ENCODE measurements at regions not wholly inside any gene's neighbourhood (a gene's known extent, or its start where the extent isn't known, plus 50 kb on each side); places are given as distances from the start of the nearest gene placed in this dataset.
"Not testable (repeated sequence)": the region's sequence is repeated elsewhere in the genome, so short reads cannot be mapped to it uniquely, and the experiment has no call there.

GRCh38 chr17:14452856-14453255 is 152.0 kb downstream of the HS3ST3B1 start:
- no peak for DNase-seq

- DNase-seq = no peak
These were observed 150.9 kb downstream of the HS3ST3B1 start for GRCh38 chr17:14451729-14452191.

- DNase-seq = no peak
These were observed 147.9 kb downstream of the HS3ST3B1 start for GRCh38 chr17:14448818-14449217.

- no peak for DNase-seq
These were observed 145.9 kb downstream of the HS3ST3B1 start for GRCh38 chr17:14446825-14447224.

- no peak for DNase-seq
These were observed 144.0 kb downstream of the HS3ST3B1 start for GRCh38 chr17:14444915-14445314.

- no peak for DNase-seq
These were observed 142.1 kb downstream of the HS3ST3B1 start for GRCh38 chr17:14442798-14443528.

GRCh38 chr17:14437176-14437575 is 136.3 kb downstream of the HS3ST3B1 start:
- DNase-seq = no peak

- DNase-seq = no peak
These were observed 135.4 kb downstream of the HS3ST3B1 start for GRCh38 chr17:14436266-14436665.

GRCh38 chr17:14434506-14434905 is 133.6 kb downstream of the HS3ST3B1 start:
- DNase-seq = no peak

- DNase-seq = no peak
These were observed 131.2 kb downstream of the HS3ST3B1 start for GRCh38 chr17:14432079-14432478.

GRCh38 chr17:14429084-14429483 is 128.2 kb downstream of the HS3ST3B1 start:
- DNase-seq = no peak

- DNase-seq = peak; percentile 65
These were observed 127.8 kb downstream of the HS3ST3B1 start for GRCh38 chr17:14428648-14429029.

- peak; percentile 75 for DNase-seq
These were observed 127.2 kb downstream of the HS3ST3B1 start for GRCh38 chr17:14427900-14428647.

GRCh38 chr17:14423156-14423555 is 122.3 kb downstream of the HS3ST3B1 start:
- DNase-seq = not testable (repeated sequence)

- DNase-seq = no peak
These were observed 116.5 kb downstream of the HS3ST3B1 start for GRCh38 chr17:14417336-14417735.

GRCh38 chr17:14409292-14409691 is 108.4 kb downstream of the HS3ST3B1 start:
- no peak for DNase-seq

GRCh38 chr17:14407541-14407940 is 106.7 kb downstream of the HS3ST3B1 start:
- DNase-seq = no peak

GRCh38 chr17:14405189-14405588 is 104.3 kb downstream of the HS3ST3B1 start:
- no peak for DNase-seq

Data from activated effector memory CD4-positive, alpha-beta T cell treated with anti-CD3 and anti-CD28 coated beads, Interleukin-2, amount 50 U/mL, for 16 hours (primary cell).